Natural killer cell (primary cell): ENCODE measurements at regions not wholly inside any gene's neighbourhood (a gene's known extent, or its start where the extent isn't known, plus 50 kb on each side); places are given as distances from the start of the nearest gene placed in this dataset.

Experiments
- ATAC-seq, 3 donors: fragments of 150-1000 bp in 2 of 3; fragments of 200-7000 bp in 1 of 3; cut with Tn5 transposase; 1 replicate in 1 of 3; 2 replicates in 2 of 3; pipeline ENCODE4 v1.10.0; 2021; ENCODE audit warnings: mild to moderate bottlenecking in 2 of 3, moderate library complexity in 2 of 3
- DNase-seq, 2 donors: peaks; one replicate each; pipeline versions ENCODE4 v3.0.0 to v3.0.0-alpha.2; 2013 to 2021; ENCODE audit warnings: mixed read lengths in 1 of 2
- H3K27ac ChIP-seq: one replicate; pipeline ENCODE4 v1.5.1; 2013; ENCODE audit warnings: mild to moderate bottlenecking, low read length
- H3K27me3 ChIP-seq: one replicate; pipeline ENCODE4 v1.6.1; 2013; ENCODE audit warnings: low read length; ENCODE audit not compliant: control insufficient read depth, insufficient read depth
- H3K36me3 ChIP-seq: one replicate; pipeline ENCODE4 v1.6.1; 2013; ENCODE audit warnings: low read length; ENCODE audit not compliant: control insufficient read depth, insufficient read depth
- H3K4me1 ChIP-seq: one replicate; pipeline ENCODE4 v1.6.1; 2013; ENCODE audit warnings: low read length; ENCODE audit not compliant: control insufficient read depth, insufficient read depth
- H3K4me3 ChIP-seq: one replicate; pipeline ENCODE4 v1.5.1; 2013; ENCODE audit warnings: low read length
- H3K9me3 ChIP-seq: one replicate; pipeline ENCODE4 v1.6.1; 2013; ENCODE audit warnings: low read length; ENCODE audit not compliant: control insufficient read depth, insufficient read depth
- H3K27ac Mint-ChIP-seq, 2 donors: one replicate each; pipeline ENCODE4 v1.8.0; 2022; ENCODE audit warnings: mild to moderate bottlenecking in 2 of 2, mixed read lengths in 2 of 2, moderate library complexity in 1 of 2
- H3K27me3 Mint-ChIP-seq, 2 donors: one replicate each; pipeline ENCODE4 v1.8.0; 2022; ENCODE audit warnings: low read depth in 2 of 2, mixed read lengths in 2 of 2
- H3K36me3 Mint-ChIP-seq: one replicate; pipeline ENCODE4 v1.8.0; 2022; ENCODE audit warnings: mixed read lengths
- H3K4me1 Mint-ChIP-seq, 2 donors: one replicate each; pipeline ENCODE4 v1.8.0; 2022; ENCODE audit warnings: mixed read lengths in 2 of 2
- H3K4me3 Mint-ChIP-seq: one replicate; pipeline ENCODE4 v1.8.0; 2022; ENCODE audit warnings: mild to moderate bottlenecking, moderate library complexity, mixed read lengths
- H3K9me3 Mint-ChIP-seq, 2 donors: one replicate each; pipeline ENCODE4 v1.8.0; 2022; ENCODE audit warnings: mixed read lengths in 2 of 2
- CTCF ChIP-seq: fragments of 200-600 bp; IDR thresholded peaks from one replicate; pipeline ENCODE4 v1.8.0; 2022; ENCODE audit warnings: antibody characterized with exemption
- WGBS: methylation state at CpG from one replicate; pipeline ENCODE4 v1.1.7; 2013; ENCODE audit warnings: missing lambda C conversion rate; ENCODE audit not compliant: insufficient coverage; 5-methylcytosine and 5-hydroxymethylcytosine counted together
- intact Hi-C: fragments of 100-400 bp; cut with micrococcal nuclease; formaldehyde crosslinking; loops from one replicate; pipeline ENCODE4 v1.14.2; 2022

DNA sequence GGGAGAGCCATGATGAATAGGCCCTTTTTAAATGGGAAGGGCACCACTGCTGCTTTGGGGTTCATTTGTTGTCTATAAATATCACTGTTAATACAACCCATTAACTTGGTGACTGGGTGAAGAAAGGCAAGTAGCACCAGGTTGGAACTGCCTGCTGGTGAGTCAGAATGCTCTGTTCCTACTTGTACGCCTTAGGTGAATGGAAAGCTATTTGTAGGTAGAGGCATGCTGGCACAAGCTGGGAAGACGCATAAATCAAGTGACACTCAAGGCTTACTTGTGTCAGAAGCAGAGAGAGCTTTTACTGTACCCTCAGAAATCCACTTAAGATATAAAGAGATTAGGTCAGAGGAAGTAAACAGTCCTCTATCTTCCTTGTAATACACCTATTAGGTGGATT lies 142.5 kb downstream of the TMX1 start:
- Mint-ChIP-seq H3K36me3 (no peaks in the 10 kb centered on the region), H3K27ac (no peak overlapping the region), H3K27me3 (peaks cover 21 to 43% of the 10 kb centered on the region in 2 donors), H3K9me3 (no peaks in the 10 kb centered on the region), H3K4me3 (no peak overlapping the region), H3K4me1 (no peaks in the 10 kb centered on the region)
- no peak for TF ChIP-seq CTCF
- DNase-seq (no peak), ATAC-seq (no peak)
- H3K27me3 ChIP-seq: peaks cover 2% of the 10 kb centered on the region
- H3K36me3 ChIP-seq: no peaks in the 10 kb centered on the region
- H3K4me3 ChIP-seq: no peak overlapping the region
- no peaks in the 10 kb centered on the region for H3K9me3 ChIP-seq
- no peak overlapping the region for H3K27ac ChIP-seq
- 98% methylated on average over 2 of the region's 2 CpGs for WGBS
- intact Hi-C loops: no loop called here
- no peaks in the 10 kb centered on the region for H3K4me1 ChIP-seq

DNA sequence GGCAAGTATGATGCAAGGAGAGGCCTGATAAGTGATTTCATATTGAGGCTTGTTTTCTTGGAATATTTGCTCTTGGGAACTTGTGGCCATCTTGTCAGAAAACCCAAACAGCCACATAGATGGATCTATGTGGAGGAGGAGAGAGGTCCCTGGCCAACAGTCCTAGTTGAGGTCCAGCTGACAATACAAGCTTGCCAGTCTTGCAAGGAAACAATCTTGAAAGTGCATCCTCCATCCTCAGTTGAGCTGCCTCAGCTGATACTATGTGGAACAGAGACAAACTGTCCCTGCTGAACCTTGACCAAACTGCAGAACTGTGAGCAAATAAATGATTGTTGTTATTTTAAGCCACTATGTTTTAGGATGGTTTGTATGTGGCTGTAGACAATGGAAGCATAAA lies 146.4 kb downstream of the TMX1 start:
- no peak for DNase-seq
- H3K27ac Mint-ChIP-seq: no peak overlapping the region
- H3K36me3 ChIP-seq: no peaks in the 10 kb centered on the region
- no peak overlapping the region for H3K4me3 Mint-ChIP-seq
- peaks cover 2% of the 10 kb centered on the region for H3K27me3 ChIP-seq
- no peak for ATAC-seq
- intact Hi-C loops: no loop called here
- no peaks in the 10 kb centered on the region for H3K36me3 Mint-ChIP-seq
- no peaks in the 10 kb centered on the region for H3K9me3 Mint-ChIP-seq
- peaks cover 18 to 39% of the 10 kb centered on the region in 2 donors for H3K27me3 Mint-ChIP-seq
- no peaks in the 10 kb centered on the region for H3K4me1 ChIP-seq
- H3K27ac ChIP-seq: no peak overlapping the region
- H3K4me1 Mint-ChIP-seq: no peaks in the 10 kb centered on the region
- no peak for TF ChIP-seq CTCF
- H3K4me3 ChIP-seq: no peak overlapping the region
- H3K9me3 ChIP-seq: no peaks in the 10 kb centered on the region

DNA sequence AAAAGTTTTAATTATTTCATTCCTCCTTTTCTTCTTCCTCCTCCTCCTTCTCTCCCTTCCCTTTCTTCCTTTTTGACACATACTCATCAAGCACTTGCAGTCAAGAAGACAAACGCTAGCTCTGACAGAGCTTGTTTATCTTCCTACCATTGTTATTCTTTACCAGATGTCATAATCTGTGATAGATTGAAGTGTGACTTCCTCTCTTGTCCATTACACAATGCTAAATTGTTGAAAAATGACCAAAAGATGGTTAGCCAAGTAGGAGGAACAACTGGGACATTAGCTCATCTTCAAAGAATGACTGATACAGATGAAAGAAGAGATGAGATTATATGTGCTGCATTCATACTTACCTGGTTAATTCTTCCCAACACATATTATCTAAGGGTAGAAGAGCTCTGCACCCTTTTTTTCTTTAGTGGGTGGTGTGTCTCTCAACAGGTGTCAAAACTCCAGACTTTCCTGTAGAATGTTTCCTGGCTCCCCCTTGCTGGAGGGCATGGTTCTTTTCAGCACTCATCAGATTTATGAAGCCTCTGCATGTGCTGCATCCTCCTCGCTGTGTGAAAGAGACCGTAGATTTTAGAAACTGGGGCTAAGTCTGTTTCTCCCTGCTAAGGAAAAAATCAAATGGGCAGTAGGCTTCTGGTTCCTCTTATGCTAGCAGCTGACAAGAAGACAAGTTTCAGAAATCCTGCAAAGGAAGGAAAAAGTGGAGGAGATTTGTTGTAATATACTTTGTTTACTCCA lies 147.1 kb downstream of the TMX1 start:
- TF ChIP-seq CTCF: no peak
- no peak for DNase-seq
- Mint-ChIP-seq H3K27me3 (peaks cover 13 to 31% of the 10 kb centered on the region in 2 donors), H3K36me3 (no peaks in the 10 kb centered on the region), H3K4me1 (no peaks in the 10 kb centered on the region), H3K9me3 (no peaks in the 10 kb centered on the region), H3K4me3 (no peak overlapping the region), H3K27ac (no peak overlapping the region)
- ATAC-seq: no peak
- WGBS: 78% methylated on average over 2 of the region's 3 CpGs
- peaks cover 2% of the 10 kb centered on the region for H3K27me3 ChIP-seq
- H3K36me3 ChIP-seq: no peaks in the 10 kb centered on the region
- no peaks in the 10 kb centered on the region for H3K9me3 ChIP-seq
- no peaks in the 10 kb centered on the region for H3K4me1 ChIP-seq
- H3K27ac ChIP-seq: no peak overlapping the region
- no peak overlapping the region for H3K4me3 ChIP-seq
- intact Hi-C loops: no loop called here

- no peaks in the 10 kb centered on the region for H3K36me3 Mint-ChIP-seq
- H3K4me3 Mint-ChIP-seq: no peak overlapping the region
- H3K4me1 Mint-ChIP-seq: no peaks in the 10 kb centered on the region
- no peak overlapping the region for H3K27ac Mint-ChIP-seq
- Histone ChIP-seq H3K9me3 (no peaks in the 10 kb centered on the region), H3K27ac (no peak overlapping the region), H3K4me3 (no peak overlapping the region), H3K36me3 (no peaks in the 10 kb centered on the region), H3K4me1 (no peaks in the 10 kb centered on the region), H3K27me3 (no peaks in the 10 kb centered on the region)
- ATAC-seq (no peak), DNase-seq (no peak)
- no peaks in the 10 kb centered on the region for H3K9me3 Mint-ChIP-seq
- WGBS: 67% methylated on average over 1 of the region's 1 CpG
- intact Hi-C loops: no loop called here
- H3K27me3 Mint-ChIP-seq: peaks cover 18 to 36% of the 10 kb centered on the region in 2 donors
- no peak for TF ChIP-seq CTCF
Measured at GRCh38 chr14:51392416-51392815, 152.4 kb downstream of the TMX1 start.
